A549 (cell line): ENCODE measurements at regions not wholly inside any gene's neighbourhood (a gene's known extent, or its start where the extent isn't known, plus 50 kb on each side); places are given as distances from the start of the nearest gene placed in this dataset.

Experiments
- BCL3 ChIP-seq: fragments of >200 bp; sonication (Bioruptor Twin); formaldehyde crosslinking; IDR thresholded peaks from 3 replicates; pipeline ENCODE4 v1.6.1; 2016
- CTCF ChIP-seq: fragments of >200 bp; sonication (Bioruptor Twin); formaldehyde crosslinking; IDR thresholded peaks from 3 replicates; pipeline ENCODE4 v1.5.1; 2016
- JUN ChIP-seq, 2 experiments: fragments of >200 bp; sonication (Bioruptor Twin); formaldehyde crosslinking; IDR thresholded peaks; 2 replicates in 1 of 2; 3 replicates in 1 of 2; pipeline ENCODE4 v1.6.1; 2016 to 2017
- JUNB ChIP-seq: fragments of >200 bp; sonication (Bioruptor Twin); formaldehyde crosslinking; IDR thresholded peaks from 2 replicates; pipeline ENCODE4 v1.6.1; 2016
- POLR2A ChIP-seq: IDR thresholded peaks from 2 replicates; pipeline ENCODE4 v1.6.1; 2012; ENCODE audit warnings: mild to moderate bottlenecking, low read length
- RFX5 ChIP-seq: fragments of 450-650 bp; IDR thresholded peaks from 2 replicates; pipeline ENCODE4 v1.7.1; 2014; ENCODE audit warnings: antibody characterized with exemption, mild to moderate bottlenecking, moderate library complexity
- USF2 ChIP-seq: fragments of 450-650 bp; IDR thresholded peaks from 2 replicates; pipeline ENCODE4 v1.6.1; 2014; ENCODE audit warnings: antibody characterized with exemption

GRCh38 chr1:221563476-221563921 lies 178.4 kb downstream of the DUSP10 start:
- no peak for TF ChIP-seq USF2
- no peak for TF ChIP-seq CTCF
- no peak for TF ChIP-seq POLR2A
- no peak for TF ChIP-seq JUN (IDR thresholded peaks at IDR 0.05)
- TF ChIP-seq JUNB: no peak
- no peak for TF ChIP-seq BCL3
- no peak for TF ChIP-seq RFX5
